NCI-H345 (cell line): ENCODE measurements at regions not wholly inside any gene's neighbourhood (a gene's known extent, or its start where the extent isn't known, plus 50 kb on each side); places are given as distances from the start of the nearest gene placed in this dataset.
"Not testable (repeated sequence)": the region's sequence is repeated elsewhere in the genome, so short reads cannot be mapped to it uniquely, and the experiment has no call there.

Source experiments
- DNase-seq: peaks from one replicate; lab custom pipeline; 2025; lab: John Stamatoyannopoulos, UW

DNA sequence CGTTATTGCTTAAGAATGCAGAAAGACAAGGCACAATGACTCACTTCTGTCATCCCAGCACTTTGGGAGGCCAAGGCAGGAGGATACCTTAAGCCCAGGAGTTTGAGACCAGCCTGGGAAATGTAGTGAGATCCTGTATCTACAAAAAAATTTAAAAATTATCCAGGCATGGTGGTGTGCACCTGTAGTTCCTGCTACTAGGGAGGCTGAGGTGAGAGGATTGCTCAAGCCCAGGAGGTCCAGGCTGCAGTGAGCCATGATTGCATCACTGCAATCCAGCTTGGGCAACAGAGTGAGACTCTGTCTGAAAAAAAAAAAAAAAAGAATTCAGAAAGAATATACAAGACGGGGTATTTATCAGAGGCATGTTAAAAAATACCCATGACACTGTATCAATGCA lies 182.0 kb upstream of the SPOPL start:
- no peak for DNase-seq

DNA sequence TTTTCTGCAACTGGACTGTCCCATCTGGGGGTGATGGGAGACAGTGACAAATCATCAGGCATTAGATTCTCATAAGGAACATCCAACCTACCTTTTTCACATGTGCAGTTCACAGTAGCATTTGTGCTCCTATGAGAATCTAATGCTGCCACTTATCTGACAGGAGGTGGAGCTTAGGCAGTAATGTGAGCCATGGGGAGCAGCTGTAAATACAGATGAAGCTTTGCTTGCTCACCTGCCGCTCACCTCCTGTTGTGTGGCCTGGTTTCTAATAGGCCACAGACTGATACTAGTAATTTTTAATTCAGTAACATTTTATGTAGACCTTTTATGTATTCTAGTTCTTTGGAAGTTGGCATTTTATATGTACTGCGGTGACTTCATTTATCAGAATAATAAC lies 180.1 kb upstream of the SPOPL start:
- peak; percentile 67 for DNase-seq

- no peak for DNase-seq
Measured at GRCh38 chr2:138323382-138324067, 178.0 kb upstream of the SPOPL start.

DNA sequence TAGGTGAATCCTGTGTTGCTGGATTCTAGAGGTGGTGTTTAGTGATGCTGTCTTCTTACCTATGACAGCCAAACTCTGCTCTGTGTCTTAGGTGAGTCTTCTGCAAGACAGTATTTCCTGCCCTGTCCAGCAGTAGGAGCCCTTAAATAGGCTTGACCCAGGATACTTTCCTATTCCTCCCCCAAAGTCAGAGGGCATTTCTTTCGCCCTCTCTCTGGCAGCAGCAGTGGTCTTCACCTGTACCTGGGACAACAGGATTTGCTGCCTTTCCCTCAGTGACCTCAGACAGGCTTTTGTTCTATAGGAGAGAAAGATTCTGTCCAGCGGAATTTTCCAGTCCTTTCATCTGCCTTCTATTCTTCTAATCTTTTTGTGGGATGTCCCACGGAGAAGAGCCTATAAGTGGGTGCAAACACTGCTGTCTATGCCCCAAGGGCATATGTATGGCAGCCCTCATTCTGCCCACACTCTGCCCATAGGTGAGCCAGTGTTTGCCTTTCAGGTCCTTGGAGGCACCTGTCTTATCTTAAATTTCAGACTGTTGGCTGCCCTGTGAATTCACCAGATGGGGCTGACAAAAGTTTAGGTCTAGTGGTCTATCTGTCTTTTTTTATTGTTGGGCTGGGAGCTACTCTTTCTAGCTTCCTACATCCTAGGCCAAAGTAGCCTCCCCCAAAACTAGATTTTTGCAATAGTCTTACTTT lies 177.3 kb upstream of the SPOPL start:
- DNase-seq: no peak

DNA sequence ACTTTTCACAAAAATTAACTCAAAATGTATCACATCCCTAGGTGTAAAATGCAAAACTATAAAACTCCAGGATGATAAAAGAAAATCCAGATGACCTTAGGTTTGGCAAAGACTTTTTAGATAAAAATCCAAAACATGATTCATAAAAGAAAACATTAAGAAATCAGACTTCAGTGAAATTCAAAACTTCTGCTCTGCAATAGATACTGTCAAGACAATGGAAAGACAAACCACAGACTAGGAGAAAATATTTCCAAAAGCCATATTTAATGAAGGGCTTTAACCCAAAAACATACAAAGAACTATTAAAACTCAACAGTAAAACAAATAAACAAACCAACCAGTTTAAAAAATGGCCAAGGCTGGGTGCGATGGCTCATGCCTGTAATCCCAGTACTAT lies 173.6 kb upstream of the SPOPL start:
- DNase-seq: no peak

DNA sequence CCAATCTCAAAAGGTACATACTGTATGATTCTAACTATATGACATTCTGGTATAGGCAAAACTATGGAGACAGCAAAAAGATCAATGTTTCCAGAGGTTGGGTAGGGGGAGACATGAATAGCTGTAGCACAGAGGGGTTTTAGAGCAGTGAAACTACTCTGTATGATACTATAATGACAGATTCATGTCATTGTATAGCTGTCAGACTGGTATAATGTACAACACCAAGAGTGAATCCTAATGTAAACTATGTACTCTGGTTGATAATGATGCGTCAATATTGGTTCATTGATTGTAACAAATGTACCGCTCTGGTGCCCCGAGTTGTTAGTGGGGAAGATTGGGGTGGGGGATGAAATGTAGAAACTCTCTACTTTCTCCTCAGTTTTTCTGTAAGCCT lies 172.4 kb upstream of the SPOPL start:
- DNase-seq: no peak

DNA sequence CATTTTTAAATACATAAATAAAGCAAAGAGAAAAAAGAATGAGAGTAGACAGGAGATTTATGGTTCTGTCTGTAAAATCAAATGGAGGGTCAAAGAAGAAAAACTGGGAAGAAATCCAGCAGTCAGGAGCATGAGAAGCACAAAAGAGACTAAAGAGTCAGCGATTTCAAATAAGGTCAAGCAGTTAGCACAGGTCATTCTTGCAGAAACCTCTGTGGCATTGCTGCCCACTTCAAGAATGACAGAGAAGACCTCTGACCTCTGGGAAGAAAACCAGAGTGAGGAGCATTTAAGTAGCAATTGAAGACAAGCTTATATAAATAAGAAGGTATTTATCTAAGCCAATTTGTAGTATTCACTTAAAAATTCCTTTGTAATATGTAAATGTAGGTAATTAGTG lies 172.0 kb upstream of the SPOPL start:
- DNase-seq: no peak

GRCh38 chr2:138333121-138333520 lies 168.4 kb upstream of the SPOPL start:
- no peak for DNase-seq

- DNase-seq: no peak
Measured at GRCh38 chr2:138333677-138334076, 167.9 kb upstream of the SPOPL start.

DNA sequence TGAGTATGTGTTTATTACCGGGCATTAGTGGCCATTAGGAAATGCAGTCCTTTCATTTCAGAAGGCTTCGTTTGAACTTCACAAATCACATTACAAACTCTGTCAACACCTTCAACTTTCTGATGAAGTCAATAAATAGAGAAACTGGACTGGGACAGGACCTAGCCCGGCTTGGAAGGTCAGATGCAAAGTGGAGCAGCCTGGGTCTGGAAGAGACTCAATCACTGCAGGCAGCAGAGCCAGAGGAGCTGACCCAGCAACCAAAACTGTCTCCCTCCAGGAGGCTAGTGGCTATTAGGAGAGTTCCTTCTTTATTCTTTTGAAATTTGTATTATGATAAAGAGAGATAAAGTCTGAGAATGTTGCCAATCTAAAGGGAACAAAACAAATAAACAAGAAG lies 167.2 kb upstream of the SPOPL start:
- DNase-seq: no peak

DNA sequence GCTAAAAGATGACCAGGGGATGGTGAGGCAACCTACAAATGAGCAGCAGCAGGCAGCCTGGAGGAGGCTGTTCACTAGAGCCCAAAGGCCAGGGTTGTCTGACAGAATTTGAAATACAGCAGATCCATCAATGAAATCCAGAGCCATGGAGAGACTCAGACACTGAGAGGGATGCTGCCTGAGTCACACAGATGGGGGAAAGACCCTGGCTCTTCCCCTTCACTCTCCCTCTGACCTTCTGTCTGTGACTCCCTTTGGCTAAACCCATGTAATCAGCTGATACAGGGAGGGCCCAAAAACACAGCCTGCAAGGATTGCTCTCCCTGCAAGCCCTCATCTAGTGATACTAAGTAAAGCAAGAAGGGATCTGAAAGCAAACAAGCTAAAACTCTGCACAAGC lies 166.5 kb upstream of the SPOPL start:
- no peak for DNase-seq

DNA sequence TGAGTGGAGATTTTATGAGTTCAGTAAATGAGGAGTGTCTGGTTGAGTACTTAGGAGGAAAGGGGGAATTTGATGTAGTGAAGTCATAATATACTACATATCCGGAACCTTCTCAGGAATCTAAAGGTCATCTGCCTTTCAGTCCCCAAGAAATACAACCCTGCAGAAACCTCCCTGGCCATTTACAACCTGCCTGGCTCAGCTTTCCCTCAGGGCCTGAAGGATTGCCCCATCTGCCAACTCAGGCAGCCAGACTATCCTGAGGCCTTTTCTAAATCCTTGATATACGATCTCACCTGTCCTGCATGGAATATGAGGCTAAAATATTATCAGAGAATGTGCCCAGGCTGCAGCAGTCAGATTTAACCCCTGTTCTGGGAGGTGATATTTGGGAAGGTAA lies 165.4 kb upstream of the SPOPL start:
- DNase-seq: no peak

DNA sequence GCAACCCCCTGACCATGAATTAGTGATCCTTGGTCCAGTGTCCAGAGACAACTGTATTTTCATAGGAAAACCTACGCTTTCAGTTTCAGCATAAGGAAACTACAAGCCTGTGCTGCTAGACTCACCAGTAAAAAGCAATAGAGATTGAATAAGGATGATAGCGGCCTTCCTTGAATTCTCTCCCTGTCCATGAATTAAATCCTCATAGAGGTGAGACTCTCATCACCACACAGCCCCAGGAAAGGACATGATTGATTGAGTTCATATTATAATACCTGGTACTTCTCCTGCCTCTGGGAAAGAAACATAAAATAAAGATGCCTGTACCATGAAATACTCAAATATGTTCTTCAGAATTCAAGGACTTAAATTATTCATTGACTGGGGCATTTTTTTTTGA lies 146.3 kb upstream of the SPOPL start:
- DNase-seq: no peak

- no peak for DNase-seq
Measured at GRCh38 chr2:138356178-138356577, 145.4 kb upstream of the SPOPL start.

GRCh38 chr2:138359532-138359931 lies 142.0 kb upstream of the SPOPL start:
- DNase-seq: no peak

DNA sequence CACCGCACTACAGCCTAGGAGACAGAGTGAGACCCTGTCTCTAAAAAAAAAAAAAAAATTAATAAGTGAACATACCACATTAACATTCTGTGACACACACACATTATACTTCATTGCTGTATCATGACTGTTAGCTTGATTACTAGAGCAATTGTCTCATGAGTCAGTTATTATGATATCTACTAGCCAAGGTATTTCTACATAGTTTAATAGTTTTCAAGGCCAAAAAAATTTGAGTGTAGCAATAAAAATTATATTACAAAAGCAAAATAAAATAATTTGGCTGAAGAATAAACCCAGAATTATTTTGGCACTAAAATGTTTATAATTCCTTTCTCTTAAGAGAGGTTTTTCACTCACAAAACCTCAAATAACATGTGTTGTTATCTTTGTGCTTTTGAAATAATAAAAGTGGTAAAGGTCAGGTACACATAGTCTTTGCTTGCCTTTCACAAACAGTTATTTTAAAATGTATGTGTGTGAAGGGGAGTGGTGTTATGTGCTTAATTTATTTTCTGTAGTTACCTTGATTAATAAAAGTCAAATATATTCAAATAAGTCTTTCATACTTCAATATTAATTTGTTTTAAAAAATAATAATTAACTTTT lies 136.9 kb upstream of the SPOPL start:
- no peak for DNase-seq

DNA sequence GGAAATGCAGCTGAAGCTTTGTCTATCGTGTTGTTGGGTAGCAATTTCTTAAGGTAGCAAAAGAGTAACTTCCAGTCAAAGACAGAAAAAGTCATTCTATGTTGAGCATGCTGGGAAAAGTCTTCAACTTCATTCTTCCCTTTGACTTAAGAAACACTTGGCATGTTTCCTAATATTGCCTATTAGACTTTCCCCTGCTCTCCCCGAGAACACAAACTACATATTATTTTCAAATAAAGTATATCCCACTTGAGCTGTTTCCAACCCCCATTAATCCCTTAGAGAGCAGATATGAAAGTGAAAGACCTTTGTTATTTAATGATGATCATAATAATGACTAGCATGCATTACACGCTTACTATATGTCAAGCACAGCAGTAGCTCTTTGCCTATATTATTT lies 136.0 kb upstream of the SPOPL start:
- DNase-seq: no peak

GRCh38 chr2:138369856-138370255 lies 131.7 kb upstream of the SPOPL start:
- no peak for DNase-seq

DNA sequence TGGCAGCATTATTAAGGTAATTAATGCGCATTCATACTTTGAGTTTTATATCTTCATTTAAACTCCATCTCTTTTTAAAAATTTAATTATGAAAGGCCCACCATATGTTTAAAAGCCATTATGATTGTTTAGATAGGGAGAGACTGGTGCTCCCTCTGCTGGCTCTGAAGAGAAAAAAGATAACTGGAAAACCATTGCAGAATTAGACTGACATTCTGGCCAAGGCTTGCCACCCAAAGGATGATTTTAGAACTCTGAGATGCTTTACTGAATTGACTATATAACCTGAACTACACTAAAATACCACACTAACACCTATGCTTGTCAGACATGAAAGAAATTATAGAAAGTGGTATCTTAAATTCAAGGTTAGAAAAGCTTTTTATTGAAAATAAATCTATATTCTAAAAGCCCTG lies 127.6 kb upstream of the SPOPL start:
- DNase-seq: peak; percentile 42

DNA sequence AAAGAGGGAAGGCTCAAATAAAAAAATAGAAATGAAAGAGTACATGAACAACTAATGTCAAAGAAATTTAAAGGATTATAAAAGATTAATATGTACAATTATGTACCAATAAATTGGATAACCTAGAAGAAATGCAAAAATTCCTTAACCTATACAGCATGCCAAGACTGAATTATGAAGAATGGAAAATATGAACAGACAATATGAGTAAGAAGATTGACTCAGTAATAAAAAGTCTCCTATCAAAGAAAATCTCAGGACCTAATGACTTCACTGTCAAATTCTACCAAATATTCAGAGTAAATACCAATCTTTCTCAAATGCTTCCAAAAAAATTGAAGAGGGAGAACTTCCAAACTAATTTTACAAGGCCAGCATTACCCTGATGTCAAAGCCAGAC lies 120.2 kb upstream of the SPOPL start:
- DNase-seq: no peak

- no peak for DNase-seq
Measured at GRCh38 chr2:138382672-138383071, 118.9 kb upstream of the SPOPL start.

DNA sequence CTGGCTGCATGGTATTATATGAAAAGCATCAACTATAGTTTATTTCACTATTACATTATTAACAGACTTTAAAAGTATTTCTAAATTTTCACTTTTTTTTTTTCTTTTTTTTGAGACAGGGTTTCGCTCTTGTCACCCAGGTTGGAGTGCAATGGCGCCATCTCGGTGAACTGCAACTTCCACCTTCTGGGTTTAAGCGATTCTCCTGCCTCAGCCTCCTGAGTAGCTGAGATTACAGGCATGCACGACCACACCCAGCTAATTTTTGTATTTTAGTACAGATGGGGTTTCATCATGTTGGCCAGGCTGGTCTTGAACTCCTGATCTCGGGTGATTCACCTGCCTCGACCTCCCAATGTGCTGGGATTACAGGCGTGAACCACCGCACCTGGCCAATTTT lies 115.4 kb upstream of the SPOPL start:
- not testable (repeated sequence) for DNase-seq

GRCh38 chr2:138389063-138389462 lies 112.5 kb upstream of the SPOPL start:
- no peak for DNase-seq
